Vagina (tissue), 2 donors: ENCODE measurements at regions not wholly inside any gene's neighbourhood (a gene's known extent, or its start where the extent isn't known, plus 50 kb on each side); places are given as distances from the start of the nearest gene placed in this dataset.

Source experiments
- DNase-seq, 2 donors: peaks; one replicate each; pipeline ENCODE4 v3.0.0-alpha.2; 2017; ENCODE audit errors: extremely low spot score in 2 of 2
- H3K27ac ChIP-seq: fragments of 200-600 bp; sonication (generic); one replicate; pipeline ENCODE4 v1.5.1; 2019
- H3K27me3 ChIP-seq: fragments of 200-600 bp; sonication (generic); one replicate; pipeline ENCODE4 v1.5.1; 2019
- H3K36me3 ChIP-seq, 2 donors: fragments of 200-600 bp; sonication (generic); one replicate each; pipeline ENCODE4 v1.5.1; 2017 to 2019
- H3K4me1 ChIP-seq: fragments of 200-600 bp; sonication (generic); one replicate; pipeline ENCODE4 v1.5.1; 2019
- H3K4me3 ChIP-seq, 2 donors: fragments of 200-600 bp; sonication (generic); 1 replicate in 1 of 2; 2 replicates in 1 of 2; pipeline ENCODE4 v1.5.1; 2016 to 2019
- H3K9me3 ChIP-seq: fragments of 200-600 bp; sonication (generic); one replicate; pipeline ENCODE4 v1.5.1; 2019
- CTCF ChIP-seq, 3 experiments: fragments of 450-650 bp in 2 of 3; fragments of 200-600 bp in 1 of 3; sonication (generic) in 1 of 3; IDR thresholded peaks; one replicate each; pipeline ENCODE4 v1.5.1; 2017 to 2019; ENCODE audit warnings: antibody characterized with exemption in 3 of 3, mild to moderate bottlenecking in 2 of 3, moderate library complexity in 2 of 3
- POLR2A ChIP-seq, 2 donors: fragments of 450-650 bp; IDR thresholded peaks; one replicate each; pipeline ENCODE4 v1.6.1; 2017; ENCODE audit warnings: antibody characterized with exemption in 2 of 2, mild to moderate bottlenecking in 2 of 2, moderate library complexity in 2 of 2
- POLR2AphosphoS5 ChIP-seq, 2 donors: sonication (generic); formaldehyde crosslinking; IDR thresholded peaks; one replicate each; pipeline ENCODE4 v1.9.0; 2017; ENCODE audit warnings: antibody characterized with exemption in 2 of 2, mild to moderate bottlenecking in 2 of 2, low read depth in 1 of 2; ENCODE audit not compliant: insufficient read depth in 1 of 2
- intact Hi-C: fragments of 100-400 bp; cut with DNase I; formaldehyde crosslinking; loops from one replicate; pipeline ENCODE4 v1.15.1; 2023

- intact Hi-C loops = no loop called here
- H3K4me3 ChIP-seq = no peak overlapping the region
- H3K27me3 ChIP-seq = no peaks in the 10 kb centered on the region
- TF ChIP-seq CTCF (IDR thresholded peaks at IDR 0.05) = no peak
- no peak for TF ChIP-seq POLR2A (IDR thresholded peaks at IDR 0.05)
- no peak for TF ChIP-seq POLR2AphosphoS5 (IDR thresholded peaks at IDR 0.05; ENCODE audit: insufficient read depth in 1 of 2, low read depth in 1 of 2)
- H3K4me1 ChIP-seq = no peaks in the 10 kb centered on the region
- no peaks in the 10 kb centered on the region for H3K9me3 ChIP-seq
- H3K27ac ChIP-seq = no peak overlapping the region
- no peaks in the 10 kb centered on the region for H3K36me3 ChIP-seq
- no peak for DNase-seq
Observed at GRCh38 chr16:24477492-24477891, 61.9 kb upstream of the RBBP6 start.

GRCh38 chr16:24478401-24478800, 61.0 kb upstream of the RBBP6 start:
- Histone ChIP-seq H3K9me3 (no peaks in the 10 kb centered on the region), H3K27ac (no peak overlapping the region), H3K4me3 (no peak overlapping the region), H3K36me3 (no peaks in the 10 kb centered on the region), H3K27me3 (no peaks in the 10 kb centered on the region), H3K4me1 (no peaks in the 10 kb centered on the region)
- intact Hi-C loops = no loop called here
- DNase-seq = no peak
- TF ChIP-seq CTCF (IDR thresholded peaks at IDR 0.05) (no peak), POLR2A (IDR thresholded peaks at IDR 0.05) (no peak), POLR2AphosphoS5 (IDR thresholded peaks at IDR 0.05; ENCODE audit: insufficient read depth in 1 of 2, low read depth in 1 of 2) (no peak)

DNA sequence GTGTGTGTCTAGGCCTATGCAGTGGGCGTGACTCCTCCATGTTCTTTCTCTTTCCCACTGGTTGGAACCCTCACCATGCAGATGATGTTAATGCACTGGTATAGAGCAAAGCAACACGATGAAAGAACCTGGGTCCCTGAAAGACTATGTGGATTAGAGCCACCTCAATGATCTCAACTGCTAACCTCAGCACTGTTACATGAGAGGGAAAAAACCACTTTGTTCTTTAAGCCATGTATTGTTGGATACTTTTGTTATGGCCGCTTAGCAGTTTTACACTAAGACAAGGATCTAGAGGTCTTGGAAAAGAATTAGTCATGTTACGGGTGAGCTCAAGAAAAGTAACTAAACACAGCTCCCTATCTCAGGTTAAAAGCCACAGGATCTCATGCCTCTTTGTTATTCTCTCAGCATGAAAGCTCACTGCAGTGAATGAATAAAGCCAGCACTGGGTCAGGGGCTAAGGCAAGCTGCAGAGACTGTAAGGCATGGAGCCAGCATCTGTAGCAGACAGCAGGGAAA, 56.6 kb upstream of the RBBP6 start:
- no peaks in the 10 kb centered on the region for H3K36me3 ChIP-seq

GRCh38 chr16:24488045-24488444, 51.3 kb upstream of the RBBP6 start:
- H3K36me3 ChIP-seq = no peaks in the 10 kb centered on the region
- H3K4me1 ChIP-seq = no peaks in the 10 kb centered on the region
- TF ChIP-seq POLR2A (IDR thresholded peaks at IDR 0.05) = no peak
- TF ChIP-seq POLR2AphosphoS5 (IDR thresholded peaks at IDR 0.05; ENCODE audit: insufficient read depth in 1 of 2, low read depth in 1 of 2) = no peak
- TF ChIP-seq CTCF (IDR thresholded peaks at IDR 0.05) = no peak
- no peaks in the 10 kb centered on the region for H3K27me3 ChIP-seq
- no peaks in the 10 kb centered on the region for H3K9me3 ChIP-seq
- H3K4me3 ChIP-seq = no peak overlapping the region
- no peak overlapping the region for H3K27ac ChIP-seq
- no peak for DNase-seq
- intact Hi-C loops = no loop called here

More for the DNA sequence above, 56.6 kb upstream of the RBBP6 start:
- Histone ChIP-seq H3K9me3 (no peaks in the 10 kb centered on the region), H3K4me1 (no peaks in the 10 kb centered on the region), H3K4me3 (no peak overlapping the region), H3K27me3 (no peaks in the 10 kb centered on the region), H3K27ac (no peak overlapping the region)
- no peak for DNase-seq
- intact Hi-C loops = no loop called here
- TF ChIP-seq POLR2A (IDR thresholded peaks at IDR 0.05) (no peak), POLR2AphosphoS5 (IDR thresholded peaks at IDR 0.05; ENCODE audit: insufficient read depth in 1 of 2, low read depth in 1 of 2) (no peak), CTCF (IDR thresholded peaks at IDR 0.05) (no peak)
